Hepatocyte (in vitro differentiated cells): ENCODE measurements at regions not wholly inside any gene's neighbourhood (a gene's known extent, or its start where the extent isn't known, plus 50 kb on each side); places are given as distances from the start of the nearest gene placed in this dataset.

Experiments
- EZH2 ChIP-seq: fragments of 200-600 bp; sonication (generic); IDR thresholded peaks from 2 replicates; pipeline ENCODE4 v1.6.1; 2016; ENCODE audit warnings: antibody characterized with exemption, mild to moderate bottlenecking, borderline replicate concordance
- EZH2phosphoT487 ChIP-seq: fragments of 200-600 bp; sonication (generic); IDR thresholded peaks from one replicate; pipeline ENCODE4 v1.6.1; 2018; ENCODE audit warnings: antibody characterized with exemption, mild to moderate bottlenecking, low read depth, moderate library complexity; ENCODE audit not compliant: unreplicated experiment, severe bottlenecking
- TF ChIP-seq, protein P1 (sequence below): fragments of 200-600 bp; sonication (generic); IDR thresholded peaks from 2 replicates; pipeline ENCODE4 v1.5.1; 2016; ENCODE audit warnings: antibody characterized with exemption, mild to moderate bottlenecking; ENCODE audit not compliant: poor library complexity

DNA sequence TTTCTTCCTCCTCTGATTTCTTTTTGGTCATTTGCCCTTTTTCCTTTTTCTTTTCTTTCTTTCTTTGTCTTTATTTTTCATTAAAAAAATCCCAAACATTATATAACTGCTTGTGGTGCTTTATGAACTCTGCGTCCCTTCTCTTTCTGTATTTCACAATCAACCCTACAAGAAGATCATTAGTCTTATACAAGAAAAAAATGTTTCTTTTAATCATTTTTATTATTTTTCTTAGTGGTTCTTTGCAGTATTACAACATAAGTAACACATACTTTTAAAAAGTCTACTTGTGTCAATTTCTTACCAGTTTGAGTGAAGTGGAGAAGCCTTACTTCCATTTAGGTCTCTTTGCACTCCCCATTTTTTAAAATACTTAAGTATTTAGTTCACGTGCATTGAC is 212.7 kb upstream of the SMC2 start:
- TF ChIP-seq, protein P1, sequence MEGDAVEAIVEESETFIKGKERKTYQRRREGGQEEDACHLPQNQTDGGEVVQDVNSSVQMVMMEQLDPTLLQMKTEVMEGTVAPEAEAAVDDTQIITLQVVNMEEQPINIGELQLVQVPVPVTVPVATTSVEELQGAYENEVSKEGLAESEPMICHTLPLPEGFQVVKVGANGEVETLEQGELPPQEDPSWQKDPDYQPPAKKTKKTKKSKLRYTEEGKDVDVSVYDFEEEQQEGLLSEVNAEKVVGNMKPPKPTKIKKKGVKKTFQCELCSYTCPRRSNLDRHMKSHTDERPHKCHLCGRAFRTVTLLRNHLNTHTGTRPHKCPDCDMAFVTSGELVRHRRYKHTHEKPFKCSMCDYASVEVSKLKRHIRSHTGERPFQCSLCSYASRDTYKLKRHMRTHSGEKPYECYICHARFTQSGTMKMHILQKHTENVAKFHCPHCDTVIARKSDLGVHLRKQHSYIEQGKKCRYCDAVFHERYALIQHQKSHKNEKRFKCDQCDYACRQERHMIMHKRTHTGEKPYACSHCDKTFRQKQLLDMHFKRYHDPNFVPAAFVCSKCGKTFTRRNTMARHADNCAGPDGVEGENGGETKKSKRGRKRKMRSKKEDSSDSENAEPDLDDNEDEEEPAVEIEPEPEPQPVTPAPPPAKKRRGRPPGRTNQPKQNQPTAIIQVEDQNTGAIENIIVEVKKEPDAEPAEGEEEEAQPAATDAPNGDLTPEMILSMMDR = no peak
- no peak for TF ChIP-seq EZH2
- TF ChIP-seq EZH2phosphoT487 = no peak
